GM19467 (cell line): ENCODE measurements at regions not wholly inside any gene's neighbourhood (a gene's known extent, or its start where the extent isn't known, plus 50 kb on each side); places are given as distances from the start of the nearest gene placed in this dataset.
"Not testable (repeated sequence)": the region's sequence is repeated elsewhere in the genome, so short reads cannot be mapped to it uniquely, and the experiment has no call there.

Experiments used
- ATAC-seq: cut with Tn5 transposase; IDR thresholded peaks from one replicate; pipeline ENCODE4 v1.9.1; 2021; ENCODE audit warnings: mild to moderate bottlenecking, moderate library complexity; ENCODE audit not compliant: unreplicated experiment

DNA sequence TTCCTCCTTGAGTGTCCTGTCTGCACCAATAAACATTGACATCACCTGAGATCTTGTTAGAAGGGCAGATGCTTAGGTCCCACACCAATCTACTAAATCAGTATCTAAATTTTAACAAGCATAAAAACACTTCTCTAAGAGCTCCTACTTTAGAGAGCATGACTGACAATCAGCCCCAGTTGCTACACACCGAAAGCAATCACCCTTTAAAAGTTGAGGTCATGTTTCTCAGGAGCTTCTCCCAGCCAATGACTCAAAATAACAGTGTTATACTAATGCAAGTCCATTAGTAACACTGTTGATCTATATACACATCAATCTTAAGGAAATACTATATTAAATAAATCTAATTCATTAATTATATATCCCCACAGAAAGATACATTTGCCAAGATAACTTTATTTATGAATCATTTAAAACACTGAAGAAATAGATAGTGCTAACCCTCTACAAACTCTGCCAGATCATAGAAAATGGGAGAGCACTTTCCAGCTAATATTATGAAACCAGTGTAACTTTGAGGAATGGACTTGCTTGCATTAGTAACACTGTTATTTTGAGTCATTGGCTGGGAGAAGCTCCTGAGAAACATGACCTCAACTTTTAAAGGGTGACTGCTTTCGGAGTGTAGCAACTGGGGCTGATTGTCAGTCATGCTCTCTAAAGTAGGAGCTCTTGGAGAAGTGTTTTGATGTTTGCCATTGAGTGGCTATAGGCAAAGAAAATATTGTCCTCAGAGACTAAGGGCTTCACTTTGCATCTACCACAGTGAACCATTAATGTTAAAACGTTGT lies 109.8 kb upstream of the HDX start:
- no peak for ATAC-seq

DNA sequence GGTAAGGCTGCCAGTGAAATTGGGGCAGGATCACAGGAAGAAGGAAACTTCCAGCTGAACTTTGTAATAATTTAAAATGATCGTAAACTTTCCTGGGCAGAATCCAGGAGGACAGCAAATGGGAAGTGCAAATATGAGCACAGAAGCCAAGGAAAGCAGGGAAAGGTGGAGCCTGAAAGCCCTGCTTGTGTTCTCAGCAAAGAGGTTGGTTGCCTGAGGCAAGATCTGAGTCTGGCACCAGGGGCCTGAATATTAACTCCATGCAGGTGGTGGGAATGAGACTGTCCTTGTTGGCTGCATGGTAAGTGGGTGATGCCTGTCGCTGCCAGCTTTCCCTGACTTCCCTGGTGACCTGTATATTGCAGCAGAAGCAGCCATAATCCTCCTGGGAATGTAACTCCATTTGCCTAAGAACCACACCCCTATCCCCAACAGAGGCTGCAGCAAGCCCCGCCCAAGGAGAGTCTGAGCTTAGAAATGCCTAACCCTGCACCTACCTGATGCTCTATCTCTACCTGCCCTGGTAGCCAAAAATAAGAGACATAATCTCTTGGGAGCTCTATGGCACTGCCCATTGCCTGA lies 132.0 kb upstream of the HDX start:
- ATAC-seq = no peak

DNA sequence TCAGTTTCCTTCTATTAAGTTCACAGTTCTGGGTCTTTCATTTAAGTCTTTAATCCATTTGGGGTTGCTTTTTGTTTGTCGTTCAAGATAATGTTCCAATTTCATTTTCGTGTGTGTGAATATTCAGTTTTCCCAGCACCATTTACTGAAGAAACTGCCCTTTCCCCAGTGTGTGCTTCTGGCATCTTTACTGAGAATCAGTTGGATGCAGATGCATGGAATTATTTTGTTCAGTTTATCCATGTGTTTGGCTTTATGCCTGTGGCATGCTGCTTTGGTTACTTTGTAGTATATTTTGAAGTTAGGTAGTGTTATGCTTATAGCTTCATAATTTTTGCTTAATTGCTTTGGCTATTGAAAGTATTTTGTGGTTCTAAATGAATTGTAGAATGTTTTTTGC lies 163.8 kb upstream of the HDX start:
- ATAC-seq = no peak

DNA sequence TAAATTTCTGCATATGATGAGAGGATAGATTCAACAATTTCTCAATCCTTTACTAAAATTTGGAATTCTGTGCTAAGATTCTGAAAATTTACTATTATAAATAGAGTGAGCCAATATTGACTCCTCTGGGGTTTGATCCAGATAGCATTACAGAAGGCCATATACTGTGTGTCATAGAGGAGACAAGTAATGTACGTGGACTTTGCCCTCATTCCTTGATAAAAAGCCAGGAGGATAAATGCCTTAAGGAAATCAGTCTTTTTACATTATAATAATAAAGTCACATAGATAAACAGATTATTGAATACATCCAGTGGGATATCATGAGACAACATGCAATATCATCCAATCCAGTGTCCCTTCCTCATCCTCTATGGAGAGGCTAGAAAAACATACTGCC lies 188.0 kb upstream of the HDX start:
- no peak for ATAC-seq

DNA sequence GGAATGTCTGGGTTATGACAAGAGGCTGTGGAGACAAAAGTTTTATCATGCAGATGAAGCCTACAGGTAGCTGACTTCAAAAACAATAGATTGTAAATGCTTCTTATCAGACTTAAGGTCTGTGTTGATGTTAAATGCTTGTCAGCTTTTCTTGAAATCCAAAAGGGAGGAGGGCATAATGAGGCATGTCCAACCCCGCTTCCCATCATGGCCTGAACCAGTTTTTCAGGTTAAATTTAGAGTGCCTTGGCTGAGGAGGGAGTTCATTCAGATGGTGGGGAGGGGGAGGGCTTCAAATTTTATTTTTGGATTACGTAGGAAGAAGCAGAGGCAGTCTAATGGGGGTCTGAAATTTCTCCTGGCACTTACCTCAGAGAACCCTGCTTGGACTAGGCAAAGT lies 207.7 kb upstream of the HDX start:
- no peak for ATAC-seq

DNA sequence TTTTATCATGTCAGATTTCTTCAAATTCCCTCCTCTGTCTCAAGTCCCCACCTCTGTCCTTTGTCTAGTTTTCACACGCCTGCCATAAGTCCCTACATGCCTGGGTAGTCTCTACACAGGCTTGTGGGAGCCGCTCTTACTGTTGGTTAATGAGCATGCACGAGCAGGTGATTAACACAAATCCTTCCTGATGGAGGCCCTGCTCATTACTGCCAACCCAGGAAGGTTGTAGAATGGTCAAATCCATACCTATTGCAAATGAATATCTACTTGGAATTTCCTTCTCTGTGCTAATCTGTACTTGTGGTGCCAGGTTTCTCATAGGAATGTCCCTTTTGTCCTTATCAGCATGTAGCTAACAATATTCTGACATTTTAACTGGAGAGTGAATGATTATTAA lies 208.4 kb upstream of the HDX start:
- no peak for ATAC-seq

DNA sequence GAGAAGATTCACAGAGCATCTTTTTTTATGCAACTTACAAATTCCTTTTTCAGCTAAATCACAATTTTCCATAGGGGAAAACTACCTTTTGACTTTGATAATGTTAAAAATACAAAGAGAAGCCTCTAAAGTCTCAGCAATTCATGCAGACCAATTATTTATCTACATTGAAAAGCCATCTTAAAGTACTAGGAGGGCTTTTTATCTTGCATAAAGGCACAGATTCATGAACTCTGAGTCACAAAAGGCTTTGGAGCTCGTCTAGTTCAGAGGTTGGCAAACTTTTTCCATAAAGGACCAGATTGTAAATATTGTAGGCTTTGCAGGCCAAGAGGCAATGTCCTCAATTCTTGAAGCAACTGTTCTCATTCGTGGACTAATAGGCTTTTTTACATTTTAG lies 210.4 kb upstream of the HDX start:
- no peak for ATAC-seq

DNA sequence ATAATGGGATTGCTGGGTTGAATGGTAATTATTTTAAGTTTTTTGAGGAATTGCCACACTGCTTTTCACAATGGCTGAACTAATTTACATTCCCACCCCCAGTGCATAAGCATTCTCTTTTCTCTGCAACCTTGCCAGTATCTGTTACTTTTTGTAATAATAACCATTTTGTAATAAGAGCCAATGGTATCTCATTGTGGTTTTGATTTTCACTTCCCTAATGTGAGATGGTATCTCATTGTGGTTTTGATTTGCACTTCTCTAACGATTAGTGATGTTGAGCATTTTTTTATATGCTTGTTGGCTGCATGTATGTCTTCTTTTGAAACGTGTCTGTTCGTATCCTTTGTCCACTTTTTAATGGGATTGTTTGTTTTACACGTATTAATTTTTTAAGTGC lies 213.1 kb upstream of the HDX start:
- no peak for ATAC-seq

DNA sequence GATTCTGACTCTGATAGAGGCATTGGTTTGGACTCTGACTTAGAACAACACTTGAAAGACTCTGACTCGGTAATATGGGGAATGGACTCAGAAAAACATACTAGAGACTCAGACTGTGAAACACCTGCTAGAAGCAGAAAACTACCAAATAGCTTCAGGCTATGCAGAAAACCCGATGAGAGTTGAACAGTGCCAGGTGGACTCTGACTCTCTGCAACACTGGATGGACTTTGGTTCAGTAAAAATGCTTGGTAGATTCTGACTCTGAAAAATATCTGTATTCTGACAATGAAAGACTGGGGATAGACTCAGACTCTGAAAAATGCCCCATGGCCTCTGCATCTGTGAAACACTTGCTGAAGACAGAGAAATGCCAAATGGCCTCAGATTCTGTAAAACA lies 215.1 kb upstream of the HDX start:
- ATAC-seq = no peak

DNA sequence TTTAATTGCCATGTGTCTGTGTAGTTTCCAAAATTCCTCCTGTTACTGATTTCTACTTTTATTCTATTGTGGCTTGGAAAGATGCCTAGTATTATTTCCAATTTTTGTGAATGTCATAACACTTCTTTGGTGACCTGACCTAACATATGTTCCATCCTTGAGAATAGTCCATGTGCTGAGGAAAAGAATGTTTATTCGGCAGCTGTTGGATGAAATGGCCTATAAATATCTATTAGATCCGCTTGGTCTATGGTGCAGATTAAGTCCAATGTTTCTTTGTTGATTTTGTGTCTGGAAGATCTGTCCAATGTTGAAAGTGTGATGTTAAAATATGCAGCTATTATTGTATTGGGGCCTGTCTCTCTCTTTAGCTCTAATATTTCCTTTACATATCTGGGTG lies 219.2 kb upstream of the HDX start:
- no peak for ATAC-seq

DNA sequence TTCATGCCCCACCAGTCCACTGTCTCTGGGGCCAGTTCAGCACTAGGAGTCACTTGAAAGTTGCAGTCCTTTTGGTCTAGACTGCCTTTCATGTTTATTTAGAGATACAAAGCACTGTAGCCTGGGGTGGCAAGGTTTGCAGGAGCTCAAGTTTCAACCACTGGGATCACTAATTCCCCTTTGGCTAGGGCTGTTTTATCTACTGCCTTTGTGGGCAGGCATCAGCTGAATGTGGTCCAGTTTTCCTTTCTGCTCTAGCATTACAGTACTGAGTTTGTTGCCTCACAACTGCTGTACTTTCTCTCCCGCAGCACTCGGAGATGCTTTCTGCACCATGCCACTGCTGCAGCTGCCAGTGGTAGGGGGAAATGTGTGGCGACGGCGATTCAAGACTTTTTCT lies 222.3 kb upstream of the HDX start:
- no peak for ATAC-seq

DNA sequence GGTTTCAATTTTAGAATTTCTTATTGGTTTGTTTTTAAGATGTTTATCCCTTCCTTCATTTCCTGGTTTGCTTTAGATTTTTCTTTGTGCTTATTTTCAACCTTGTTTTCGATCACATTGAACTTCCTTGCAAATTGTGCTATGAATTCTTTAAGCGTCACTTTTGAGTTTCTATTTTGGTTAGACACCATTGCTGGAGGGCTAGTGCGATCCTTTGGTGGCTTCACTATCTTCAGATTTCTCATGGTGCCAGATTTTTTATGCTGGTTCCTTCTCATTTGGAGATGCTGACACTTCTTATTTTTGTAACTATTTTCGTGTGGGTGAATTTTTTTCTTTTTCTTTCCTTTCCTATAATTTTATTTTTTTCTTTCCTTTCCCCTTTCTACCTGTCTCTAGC lies 227.2 kb upstream of the HDX start:
- no peak for ATAC-seq

DNA sequence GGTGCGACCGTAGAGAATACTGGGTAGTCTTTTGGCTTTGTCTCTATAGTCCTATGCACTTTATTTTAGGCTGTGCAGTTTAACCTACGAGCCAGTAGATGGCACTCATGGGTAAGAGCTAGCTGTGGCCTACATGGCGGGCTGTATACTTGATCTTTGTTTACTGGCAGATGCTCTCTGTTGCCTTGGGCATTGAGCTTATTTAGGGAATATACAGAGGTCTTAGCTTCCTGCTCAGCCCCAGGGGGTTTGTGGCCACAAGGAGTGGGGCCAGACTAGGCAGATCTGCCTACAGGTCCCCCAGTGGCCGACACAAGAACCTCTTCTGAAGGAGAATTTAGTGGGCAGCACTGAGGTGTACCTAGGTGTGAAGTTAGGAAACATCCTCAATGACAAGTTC lies 227.6 kb upstream of the HDX start:
- peak; percentile 99 for ATAC-seq

DNA sequence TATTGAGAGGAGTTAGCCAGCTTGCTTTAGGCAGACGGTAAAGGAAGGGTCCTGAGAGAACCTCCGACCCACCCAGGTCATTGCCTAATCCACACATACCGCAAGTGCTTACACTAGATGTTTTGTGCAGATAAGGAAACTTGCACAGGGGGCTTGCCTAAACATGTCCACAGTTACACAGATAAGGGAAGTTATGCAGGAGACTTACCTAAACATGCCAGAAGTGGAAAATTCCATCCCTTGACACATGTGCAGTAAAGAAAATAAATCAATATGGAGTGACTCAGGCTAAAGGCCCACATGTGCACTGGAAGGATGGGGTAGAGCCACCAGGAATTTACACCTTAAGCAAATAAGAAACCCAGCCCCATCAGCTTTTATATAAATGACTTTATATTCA lies 232.8 kb upstream of the HDX start:
- no peak for ATAC-seq

DNA sequence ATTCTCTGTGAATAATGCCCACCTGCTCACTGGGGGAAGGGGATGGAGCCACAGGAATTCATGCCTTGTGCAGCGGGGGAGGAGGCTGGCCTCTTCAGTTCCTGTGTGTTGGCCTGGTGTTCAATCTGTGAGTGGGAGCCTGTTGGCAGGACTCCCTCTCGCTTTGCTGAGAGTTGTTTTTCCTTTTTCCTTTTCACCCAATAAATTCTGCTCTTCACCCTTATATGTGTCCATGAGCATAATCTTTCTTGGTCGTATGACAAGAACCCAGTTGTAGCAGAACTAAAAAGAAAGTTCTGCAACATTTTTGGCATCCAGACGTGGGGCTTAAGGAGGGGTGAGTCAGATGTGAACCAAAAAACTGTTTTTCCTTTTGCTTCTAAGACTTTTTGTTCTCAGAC lies 235.2 kb upstream of the HDX start:
- ATAC-seq = no peak

DNA sequence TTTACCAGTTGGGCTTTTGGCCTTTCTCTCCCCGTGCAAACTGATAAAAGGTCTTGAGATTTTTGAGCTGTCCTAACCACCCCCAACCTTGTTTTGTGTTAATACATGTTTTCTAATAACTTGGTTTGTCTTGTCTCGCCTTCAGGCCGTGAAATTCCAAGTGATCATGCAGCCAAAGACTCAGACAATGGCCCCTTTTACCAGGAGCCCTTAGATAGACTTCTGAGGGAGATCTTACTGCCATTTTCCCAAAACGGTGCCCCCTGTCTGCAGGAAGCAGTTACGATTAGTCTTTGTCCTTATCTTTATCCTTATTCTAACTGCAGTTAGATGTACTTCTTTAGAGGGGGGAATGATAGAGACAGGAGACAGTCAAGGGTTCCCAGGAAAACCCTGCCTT lies 245.3 kb upstream of the HDX start:
- no peak for ATAC-seq

DNA sequence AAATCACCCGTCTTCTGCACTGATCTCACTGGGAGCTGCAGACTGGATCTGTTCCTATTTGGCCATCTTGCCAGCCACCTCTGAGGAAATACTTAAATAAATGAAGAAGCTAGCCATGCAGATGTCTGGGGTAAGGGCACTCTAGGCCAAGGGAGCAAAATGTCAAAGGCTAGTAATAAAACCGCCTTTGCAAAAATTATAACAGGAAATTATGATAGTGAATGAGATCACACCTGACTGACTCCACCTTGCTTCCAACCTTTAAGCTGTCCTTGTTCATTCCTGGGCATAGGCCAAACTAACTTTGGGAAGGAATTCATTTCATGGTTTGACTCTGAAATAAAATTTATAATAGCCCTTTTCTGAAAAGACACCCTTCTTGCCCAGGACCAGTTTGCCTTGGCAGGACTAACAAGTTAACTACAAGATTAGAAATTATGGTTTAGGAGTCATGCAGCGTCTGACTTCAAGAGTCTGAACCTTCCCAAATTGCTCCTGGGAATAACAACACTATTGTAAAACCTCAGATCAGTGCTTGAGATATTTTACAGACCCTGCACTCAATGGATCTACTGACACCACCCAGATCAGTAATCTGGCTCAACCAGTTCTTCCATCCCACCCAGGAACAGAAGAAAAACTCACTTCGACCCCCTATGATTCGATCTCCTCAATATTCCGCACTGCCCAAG lies 246.9 kb upstream of the HDX start:
- no peak for ATAC-seq

DNA sequence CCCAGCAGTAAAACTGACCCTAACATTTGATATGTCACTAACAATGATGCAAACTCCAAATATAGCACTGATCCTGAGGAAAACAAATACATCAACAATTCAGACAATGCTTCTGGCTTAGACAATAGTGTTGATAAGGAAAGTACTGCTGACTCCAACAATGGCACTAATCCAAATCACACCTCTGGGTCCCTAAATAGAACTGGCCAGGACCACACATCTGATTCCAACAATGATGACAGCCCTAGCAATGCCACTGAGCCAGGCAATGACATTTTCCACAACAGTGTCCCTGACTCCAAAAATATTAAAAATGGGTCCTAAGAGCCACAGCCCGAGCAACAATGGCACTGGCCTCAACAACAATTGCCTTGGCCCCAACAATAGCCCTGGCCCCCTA lies 243.1 kb upstream of the APOOL start:
- no peak for ATAC-seq

DNA sequence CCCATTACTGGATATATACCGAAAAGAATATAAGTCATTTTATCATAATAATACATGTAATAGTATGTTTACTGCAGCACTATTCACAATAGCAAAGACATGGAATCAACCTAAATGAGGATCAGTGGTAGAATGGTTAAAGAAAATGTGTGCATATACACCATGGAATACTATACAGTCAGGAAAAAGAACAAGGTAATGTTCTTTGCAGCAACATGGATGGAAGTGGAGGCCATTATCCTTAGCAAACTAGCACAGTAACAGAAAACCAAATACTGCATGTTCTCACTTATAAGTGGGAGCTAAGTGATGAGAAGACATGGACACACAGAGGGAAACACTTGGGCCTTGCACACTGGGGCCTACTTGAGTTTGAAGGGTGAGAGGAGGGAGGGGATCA lies 207.4 kb upstream of the APOOL start:
- ATAC-seq = no peak

DNA sequence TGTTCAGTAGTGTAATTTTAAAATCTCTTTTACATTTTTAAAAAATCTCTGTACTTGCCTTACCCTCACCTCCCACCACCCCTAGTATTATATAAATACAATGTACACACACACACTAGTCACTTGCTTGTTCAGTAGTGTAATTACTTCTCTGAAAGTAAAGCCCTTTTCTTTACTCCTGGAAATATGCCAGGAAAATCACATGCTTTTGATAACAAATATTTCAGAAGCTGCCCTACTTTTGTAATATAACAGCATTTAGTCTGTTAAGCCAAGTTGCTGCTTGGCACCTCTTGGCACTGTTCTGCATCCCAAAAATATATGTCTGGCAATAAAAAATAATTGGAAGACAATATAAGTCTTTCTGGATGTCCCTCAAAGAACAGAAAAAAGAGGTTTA lies 172.8 kb upstream of the APOOL start:
- no peak for ATAC-seq

DNA sequence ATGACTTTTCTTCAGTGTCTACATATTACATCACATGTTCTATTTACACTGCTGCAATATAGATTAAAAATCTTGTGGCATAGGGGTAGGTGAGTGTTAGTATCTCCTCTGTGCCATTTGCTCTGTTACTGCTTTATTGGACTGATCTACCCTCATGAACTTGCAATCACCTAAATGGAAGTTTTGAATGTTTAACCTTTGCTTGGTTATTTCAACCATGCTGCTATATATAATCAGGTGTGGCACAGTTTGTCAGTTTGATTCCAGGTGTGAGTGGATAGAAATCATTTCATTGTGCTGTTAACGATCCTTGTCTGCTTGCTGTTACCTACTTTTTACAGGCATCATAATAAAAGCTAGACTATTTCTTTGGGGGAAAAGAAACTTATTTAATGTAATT lies 157.1 kb upstream of the APOOL start:
- ATAC-seq = not testable (repeated sequence)

DNA sequence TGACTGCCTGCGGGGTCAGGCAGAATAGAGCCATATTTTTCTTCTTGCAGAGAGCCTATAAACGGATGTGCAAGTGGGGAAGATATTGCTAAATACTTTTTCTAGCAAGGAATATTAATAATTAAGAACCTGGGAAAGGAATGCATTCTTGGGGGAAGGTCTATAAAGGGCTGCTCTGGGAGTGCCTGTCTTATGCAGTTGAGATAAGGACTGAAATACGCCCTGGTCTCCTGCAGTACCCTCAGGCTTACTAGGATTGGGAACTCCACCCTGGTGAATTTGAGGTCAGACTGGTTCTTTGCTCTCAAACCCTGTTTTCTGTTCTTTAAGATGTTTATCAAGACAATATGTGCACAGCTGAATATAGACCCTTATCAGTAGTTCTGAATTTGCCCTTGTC lies 152.5 kb upstream of the APOOL start:
- ATAC-seq = not testable (repeated sequence)
